Endothelial cell of umbilical vein (primary cell): ENCODE measurements at regions not wholly inside any gene's neighbourhood (a gene's known extent, or its start where the extent isn't known, plus 50 kb on each side); places are given as distances from the start of the nearest gene placed in this dataset.

Experiments
- EZH2 ChIP-seq: IDR thresholded peaks from 2 replicates; pipeline ENCODE4 v1.6.1; 2012; ENCODE audit warnings: borderline replicate concordance, low read depth, mild to moderate bottlenecking, moderate library complexity, low read length, inconsistent platforms; ENCODE audit not compliant: severe bottlenecking
- MYC ChIP-seq: IDR thresholded peaks from one replicate; pipeline ENCODE4 v1.6.1; 2011; ENCODE audit warnings: mild to moderate bottlenecking, low read depth, low read length
- POLR2A ChIP-seq: IDR thresholded peaks from 2 replicates; pipeline ENCODE4 v1.6.1; 2012; ENCODE audit warnings: low read depth, mild to moderate bottlenecking, control low read depth, low read length
- POLR2AphosphoS5 ChIP-seq: IDR thresholded peaks from 2 replicates; pipeline ENCODE4 v1.6.1; 2012; ENCODE audit warnings: low read depth, mild to moderate bottlenecking, control low read depth, low read length, moderate library complexity; ENCODE audit not compliant: insufficient read depth
- TF ChIP-seq, protein P1 (sequence below), 2 donors: IDR thresholded peaks; 1 replicate in 1 of 2; 2 replicates in 1 of 2; pipeline ENCODE4 v1.5.1; 2011; ENCODE audit warnings: low read length in 2 of 2, mild to moderate bottlenecking in 2 of 2, moderate library complexity in 2 of 2, control low read depth in 1 of 2, inconsistent platforms in 1 of 2, low read depth in 1 of 2; ENCODE audit not compliant: insufficient read depth in 1 of 2; ENCODE audit errors: extremely low read depth in 1 of 2

- TF ChIP-seq, protein P1, sequence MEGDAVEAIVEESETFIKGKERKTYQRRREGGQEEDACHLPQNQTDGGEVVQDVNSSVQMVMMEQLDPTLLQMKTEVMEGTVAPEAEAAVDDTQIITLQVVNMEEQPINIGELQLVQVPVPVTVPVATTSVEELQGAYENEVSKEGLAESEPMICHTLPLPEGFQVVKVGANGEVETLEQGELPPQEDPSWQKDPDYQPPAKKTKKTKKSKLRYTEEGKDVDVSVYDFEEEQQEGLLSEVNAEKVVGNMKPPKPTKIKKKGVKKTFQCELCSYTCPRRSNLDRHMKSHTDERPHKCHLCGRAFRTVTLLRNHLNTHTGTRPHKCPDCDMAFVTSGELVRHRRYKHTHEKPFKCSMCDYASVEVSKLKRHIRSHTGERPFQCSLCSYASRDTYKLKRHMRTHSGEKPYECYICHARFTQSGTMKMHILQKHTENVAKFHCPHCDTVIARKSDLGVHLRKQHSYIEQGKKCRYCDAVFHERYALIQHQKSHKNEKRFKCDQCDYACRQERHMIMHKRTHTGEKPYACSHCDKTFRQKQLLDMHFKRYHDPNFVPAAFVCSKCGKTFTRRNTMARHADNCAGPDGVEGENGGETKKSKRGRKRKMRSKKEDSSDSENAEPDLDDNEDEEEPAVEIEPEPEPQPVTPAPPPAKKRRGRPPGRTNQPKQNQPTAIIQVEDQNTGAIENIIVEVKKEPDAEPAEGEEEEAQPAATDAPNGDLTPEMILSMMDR (IDR thresholded peaks at IDR 0.05; ENCODE audit: extremely low read depth in 1 of 2, insufficient read depth in 1 of 2, low read depth in 1 of 2, low read length in 2 of 2) = no peak
- TF ChIP-seq EZH2 (no peak), POLR2A (no peak), POLR2AphosphoS5 (no peak), MYC (no peak)
Observed at GRCh38 chr12:76694369-76694768, 69.5 kb upstream of the ZDHHC17 start.
